ENCODE measurements at regions not wholly inside any gene's neighbourhood (a gene's known extent, or its start where the extent isn't known, plus 50 kb on each side); places are given as distances from the start of the nearest gene placed in this dataset.

DNA sequence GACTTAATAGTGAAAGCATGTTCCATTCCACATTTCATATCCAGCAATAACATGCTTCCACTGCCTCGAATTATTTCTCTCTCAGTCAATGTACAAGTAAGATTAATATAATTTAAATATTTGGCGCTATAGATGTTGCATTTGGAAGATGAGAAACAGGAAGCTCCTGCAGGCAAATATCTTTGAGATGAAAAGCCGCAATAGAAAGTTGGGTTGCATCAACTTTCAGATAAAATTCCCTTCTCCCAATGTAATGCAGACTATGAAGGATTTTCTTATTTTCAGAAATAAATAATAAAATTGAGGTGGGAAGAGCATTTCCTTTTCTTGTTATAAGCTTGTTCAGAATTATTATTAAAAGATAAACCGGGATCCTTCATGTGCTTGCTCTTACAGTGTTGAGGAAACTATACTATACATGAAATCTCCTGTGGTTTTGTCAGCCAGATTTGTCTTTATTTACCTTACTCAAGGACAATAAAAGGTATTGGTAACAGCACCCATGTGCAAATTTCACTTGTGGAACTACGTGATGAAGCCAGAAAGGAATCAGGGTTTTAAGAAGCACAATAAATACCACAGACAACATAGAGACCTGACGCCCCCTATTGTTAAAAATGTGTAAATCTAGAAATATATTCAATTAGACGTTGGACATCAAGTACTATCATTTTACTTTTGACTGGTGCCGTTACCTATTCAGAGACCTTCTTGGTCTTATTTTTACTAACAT lies 307.0 kb downstream of the ARPP21 start:
- no peak for DNase-seq (ENCODE audit: extremely low spot score in 2 of 2)
- TF ChIP-seq, protein P1, sequence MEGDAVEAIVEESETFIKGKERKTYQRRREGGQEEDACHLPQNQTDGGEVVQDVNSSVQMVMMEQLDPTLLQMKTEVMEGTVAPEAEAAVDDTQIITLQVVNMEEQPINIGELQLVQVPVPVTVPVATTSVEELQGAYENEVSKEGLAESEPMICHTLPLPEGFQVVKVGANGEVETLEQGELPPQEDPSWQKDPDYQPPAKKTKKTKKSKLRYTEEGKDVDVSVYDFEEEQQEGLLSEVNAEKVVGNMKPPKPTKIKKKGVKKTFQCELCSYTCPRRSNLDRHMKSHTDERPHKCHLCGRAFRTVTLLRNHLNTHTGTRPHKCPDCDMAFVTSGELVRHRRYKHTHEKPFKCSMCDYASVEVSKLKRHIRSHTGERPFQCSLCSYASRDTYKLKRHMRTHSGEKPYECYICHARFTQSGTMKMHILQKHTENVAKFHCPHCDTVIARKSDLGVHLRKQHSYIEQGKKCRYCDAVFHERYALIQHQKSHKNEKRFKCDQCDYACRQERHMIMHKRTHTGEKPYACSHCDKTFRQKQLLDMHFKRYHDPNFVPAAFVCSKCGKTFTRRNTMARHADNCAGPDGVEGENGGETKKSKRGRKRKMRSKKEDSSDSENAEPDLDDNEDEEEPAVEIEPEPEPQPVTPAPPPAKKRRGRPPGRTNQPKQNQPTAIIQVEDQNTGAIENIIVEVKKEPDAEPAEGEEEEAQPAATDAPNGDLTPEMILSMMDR (IDR thresholded peaks at IDR 0.05), result no peak
- TF ChIP-seq POLR2AphosphoS5 (IDR thresholded peaks at IDR 0.05; ENCODE audit: insufficient read depth in 1 of 2, low read depth in 1 of 2) (no peak), POLR2A (IDR thresholded peaks at IDR 0.05) (no peak)
- H3K36me3 ChIP-seq, result no peaks in the 10 kb centered on the region
- no peaks in the 10 kb centered on the region for H3K9me3 ChIP-seq
- no peaks in the 10 kb centered on the region for H3K27me3 ChIP-seq
- H3K4me3 ChIP-seq, result no peak overlapping the region
- no peak overlapping the region for H3K27ac ChIP-seq
- intact Hi-C loops (cut with DNase I), result no loop called here
- H3K4me1 ChIP-seq, result no peaks in the 10 kb centered on the region

DNA sequence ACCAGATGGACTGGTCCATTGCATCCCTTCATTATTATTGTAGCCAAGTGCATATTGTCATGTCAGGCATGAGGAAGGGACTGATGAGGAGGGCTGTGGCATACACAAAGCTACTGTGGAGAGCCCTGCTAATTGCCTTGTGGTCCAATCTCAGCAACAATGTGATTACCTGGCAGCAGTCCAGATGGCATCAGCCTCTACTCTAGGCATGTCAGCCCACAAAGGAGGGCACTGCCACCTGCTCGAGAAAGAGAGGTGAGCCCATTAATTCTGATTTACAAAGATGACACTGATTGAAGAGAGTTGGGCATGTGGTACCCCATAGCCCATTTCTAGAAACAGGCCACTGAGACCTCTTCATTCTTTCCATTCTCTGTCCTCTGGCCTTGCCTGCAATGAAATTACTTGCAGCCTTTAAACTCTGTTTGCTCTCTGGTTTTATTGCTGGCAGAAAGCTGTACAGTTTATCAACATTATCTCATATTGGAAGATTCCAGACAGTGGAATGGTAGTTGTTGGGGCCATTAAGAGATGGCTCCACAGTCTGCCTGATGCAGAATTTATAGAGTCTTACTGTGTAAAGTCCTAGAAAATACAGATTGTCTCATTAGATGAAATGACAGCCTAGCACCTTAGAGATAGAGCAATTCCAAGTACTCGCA lies 307.7 kb downstream of the ARPP21 start:
- no peak overlapping the region for H3K27ac ChIP-seq
- no peak for DNase-seq (ENCODE audit: extremely low spot score in 2 of 2)
- TF ChIP-seq POLR2A (IDR thresholded peaks at IDR 0.05), result no peak
- TF ChIP-seq, protein P1 (IDR thresholded peaks at IDR 0.05), result no peak
- H3K9me3 ChIP-seq, result no peaks in the 10 kb centered on the region
- H3K36me3 ChIP-seq, result no peaks in the 10 kb centered on the region
- H3K4me1 ChIP-seq, result no peaks in the 10 kb centered on the region
- intact Hi-C loops (cut with DNase I), result no loop called here
- no peaks in the 10 kb centered on the region for H3K27me3 ChIP-seq
- H3K4me3 ChIP-seq, result no peak overlapping the region

DNA sequence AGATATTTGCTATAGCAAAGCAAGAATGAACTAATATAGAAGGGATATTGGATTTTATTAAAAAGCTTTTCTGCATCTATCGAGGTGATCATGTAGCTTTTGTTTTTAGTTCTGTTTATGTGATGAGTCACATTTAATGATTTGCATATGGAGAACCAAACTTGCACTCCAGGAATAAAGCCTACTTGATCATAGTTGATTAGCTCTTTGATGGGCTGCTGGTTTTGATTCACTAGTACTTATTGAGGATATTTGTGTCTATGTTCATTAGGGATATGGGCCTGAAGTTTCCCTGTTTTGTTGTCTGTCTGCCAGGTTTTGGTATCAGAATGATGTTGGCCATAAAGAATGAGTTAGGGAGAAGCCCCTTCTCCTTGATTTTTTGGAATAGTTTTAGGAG lies 310.7 kb downstream of the ARPP21 start:
- Histone ChIP-seq H3K36me3 (no peaks in the 10 kb centered on the region), H3K27ac (no peak overlapping the region), H3K4me1 (no peaks in the 10 kb centered on the region), H3K27me3 (no peaks in the 10 kb centered on the region), H3K9me3 (no peaks in the 10 kb centered on the region), H3K4me3 (no peak overlapping the region)
- TF ChIP-seq POLR2AphosphoS5 (IDR thresholded peaks at IDR 0.05; ENCODE audit: insufficient read depth in 1 of 2, low read depth in 1 of 2), result no peak
- TF ChIP-seq POLR2A (IDR thresholded peaks at IDR 0.05), result no peak
- TF ChIP-seq, protein P1 (IDR thresholded peaks at IDR 0.05), result no peak
- intact Hi-C loops (cut with DNase I), result no loop called here
- no peak for DNase-seq (ENCODE audit: extremely low spot score in 2 of 2)

DNA sequence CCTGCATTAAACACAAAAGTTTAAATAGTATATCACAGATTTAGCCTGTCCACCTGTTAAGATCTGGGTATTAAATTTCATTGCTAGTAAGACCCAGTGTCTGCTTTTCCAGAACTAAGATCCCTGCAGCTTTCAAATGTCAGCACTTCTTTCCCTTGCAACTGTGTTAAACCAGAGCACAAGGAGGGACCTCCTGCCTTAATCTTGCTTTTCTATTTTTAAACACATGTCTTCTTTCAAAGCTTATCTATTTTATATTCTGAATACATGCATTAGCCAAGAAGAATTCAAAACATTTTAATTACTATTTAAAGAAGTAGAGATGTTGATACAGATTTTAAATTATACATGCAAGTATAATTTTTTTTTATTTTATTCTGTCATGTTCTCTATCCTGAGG lies 315.1 kb downstream of the ARPP21 start:
- Histone ChIP-seq H3K4me3 (no peak overlapping the region), H3K36me3 (no peaks in the 10 kb centered on the region), H3K27me3 (no peaks in the 10 kb centered on the region), H3K9me3 (no peaks in the 10 kb centered on the region), H3K27ac (no peak overlapping the region), H3K4me1 (no peaks in the 10 kb centered on the region)
- no peak for TF ChIP-seq POLR2A (IDR thresholded peaks at IDR 0.05)
- TF ChIP-seq, protein P1 (IDR thresholded peaks at IDR 0.05), result no peak
- no peak for TF ChIP-seq POLR2AphosphoS5 (IDR thresholded peaks at IDR 0.05; ENCODE audit: insufficient read depth in 1 of 2, low read depth in 1 of 2)
- no peak for DNase-seq (ENCODE audit: extremely low spot score in 2 of 2)
- intact Hi-C loops (cut with DNase I), result no loop called here

DNA sequence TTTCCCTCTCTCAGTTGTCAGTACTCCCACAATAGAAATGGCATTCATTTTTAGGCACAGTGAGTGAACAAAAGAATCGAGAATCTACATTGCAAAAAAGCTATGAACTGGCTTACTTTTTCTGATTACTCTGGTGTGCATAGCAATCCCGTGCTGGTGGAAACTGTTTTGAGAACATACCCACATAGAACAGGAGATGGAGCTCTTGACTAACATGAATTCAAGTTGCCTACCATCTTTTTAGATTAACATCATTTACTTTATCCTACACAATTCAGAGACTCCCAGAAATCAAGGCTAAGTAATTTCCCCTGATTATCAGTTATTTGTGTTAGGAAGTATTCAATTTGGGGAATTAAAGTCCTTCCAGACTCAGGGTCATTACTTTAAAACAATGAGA lies 326.6 kb downstream of the ARPP21 start:
- no peak overlapping the region for H3K4me3 ChIP-seq
- intact Hi-C loops (cut with DNase I), result loop anchor here (2.0 kb wide), 1 partner anchor 727 kb away; no protein-coding TSS in a partner anchor

More for the DNA sequence above, 326.6 kb downstream of the ARPP21 start:
- TF ChIP-seq POLR2A (IDR thresholded peaks at IDR 0.05), result no peak
- TF ChIP-seq, protein P1 (IDR thresholded peaks at IDR 0.05), result peak; percentile 20 to 56 (median 27)
- Histone ChIP-seq H3K9me3 (no peaks in the 10 kb centered on the region), H3K27ac (no peak overlapping the region), H3K27me3 (no peaks in the 10 kb centered on the region), H3K36me3 (no peaks in the 10 kb centered on the region), H3K4me1 (no peaks in the 10 kb centered on the region)
- DNase-seq (ENCODE audit: extremely low spot score in 2 of 2), result no peak

Measured in vagina (tissue), 2 donors.